ENCODE measurements at regions not wholly inside any gene's neighbourhood (a gene's known extent, or its start where the extent isn't known, plus 50 kb on each side); places are given as distances from the start of the nearest gene placed in this dataset.

DNA sequence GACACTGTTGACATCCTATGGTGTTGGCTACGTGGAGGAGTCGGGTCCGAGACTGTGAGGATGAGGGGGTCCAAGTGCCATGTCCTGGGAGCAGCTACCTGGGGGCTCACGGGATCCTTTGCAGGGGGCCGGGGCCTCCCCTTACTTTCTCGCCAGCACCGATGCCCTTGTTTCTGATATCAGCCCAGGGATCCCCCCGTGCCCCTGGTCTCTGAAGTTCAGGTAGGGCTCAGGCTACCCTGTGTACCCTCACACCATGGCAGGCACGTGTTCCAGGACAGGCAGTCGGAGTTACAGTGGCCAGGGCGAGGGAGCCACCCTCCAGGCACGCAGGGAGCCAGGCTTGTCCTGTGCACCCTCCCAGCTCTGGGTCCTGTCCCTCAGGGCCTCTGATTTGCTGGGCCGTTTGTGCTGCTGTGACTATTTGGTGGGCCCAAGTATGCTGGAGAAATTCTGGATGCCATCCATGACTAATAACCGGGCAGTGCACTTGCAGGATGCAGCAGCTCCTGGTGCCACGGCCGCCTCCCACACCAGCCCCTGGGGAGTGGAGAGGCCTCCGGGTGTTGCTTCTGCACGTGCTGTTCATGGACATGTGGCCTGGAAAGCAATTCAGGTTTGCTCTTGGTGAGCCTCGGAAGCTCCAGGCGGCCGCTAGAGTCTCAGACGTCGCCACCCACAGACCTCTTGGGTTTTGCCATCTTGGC, 93.1 kb upstream of the SFSWAP start:
- no peak for TF ChIP-seq CTCF (IDR thresholded peaks at IDR 0.05)
- TF ChIP-seq POLR2A (IDR thresholded peaks at IDR 0.05), result no peak
- TF ChIP-seq EP300 (IDR thresholded peaks at IDR 0.05), result no peak
- no peak for TF ChIP-seq POLR2AphosphoS5 (IDR thresholded peaks at IDR 0.05)

All from suprapubic skin (tissue), 4 donors.